CD4-positive, alpha-beta T cell treated with Interleukin-15 for 1 hour (primary cell): ENCODE measurements at regions not wholly inside any gene's neighbourhood (a gene's known extent, or its start where the extent isn't known, plus 50 kb on each side); places are given as distances from the start of the nearest gene placed in this dataset.
"Not testable (repeated sequence)": the region's sequence is repeated elsewhere in the genome, so short reads cannot be mapped to it uniquely, and the experiment has no call there.

Source experiments
- DNase-seq: peaks from one replicate; pipeline ENCODE4 v3.0.0-alpha.2; 2020

DNA sequence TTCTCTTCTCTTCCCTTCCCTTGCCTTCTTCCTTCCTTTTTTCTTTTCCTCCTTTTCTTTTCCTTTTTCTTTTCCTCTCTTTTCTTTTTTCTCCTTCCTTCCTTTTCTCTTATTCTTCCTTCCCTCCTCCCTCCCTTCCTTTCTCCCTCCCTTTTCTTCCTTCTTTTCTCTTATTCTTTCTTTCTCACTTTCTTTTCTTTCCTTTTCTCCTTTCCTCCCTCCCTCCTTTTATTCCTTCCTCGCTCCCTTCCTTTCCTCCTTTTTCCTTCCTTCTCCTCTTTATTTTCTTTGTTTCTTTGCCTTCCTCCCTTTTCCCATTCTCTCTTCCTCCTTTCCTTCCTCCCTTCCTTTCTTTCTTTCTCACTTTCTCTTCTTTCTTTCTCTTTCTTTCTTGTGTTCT, 146.1 kb downstream of the ZNF92 start:
- DNase-seq, result not testable (repeated sequence)

- DNase-seq, result not testable (repeated sequence)
Measured at GRCh38 chr7:65545465-65546161, 172.0 kb downstream of the ZNF92 start.

DNA sequence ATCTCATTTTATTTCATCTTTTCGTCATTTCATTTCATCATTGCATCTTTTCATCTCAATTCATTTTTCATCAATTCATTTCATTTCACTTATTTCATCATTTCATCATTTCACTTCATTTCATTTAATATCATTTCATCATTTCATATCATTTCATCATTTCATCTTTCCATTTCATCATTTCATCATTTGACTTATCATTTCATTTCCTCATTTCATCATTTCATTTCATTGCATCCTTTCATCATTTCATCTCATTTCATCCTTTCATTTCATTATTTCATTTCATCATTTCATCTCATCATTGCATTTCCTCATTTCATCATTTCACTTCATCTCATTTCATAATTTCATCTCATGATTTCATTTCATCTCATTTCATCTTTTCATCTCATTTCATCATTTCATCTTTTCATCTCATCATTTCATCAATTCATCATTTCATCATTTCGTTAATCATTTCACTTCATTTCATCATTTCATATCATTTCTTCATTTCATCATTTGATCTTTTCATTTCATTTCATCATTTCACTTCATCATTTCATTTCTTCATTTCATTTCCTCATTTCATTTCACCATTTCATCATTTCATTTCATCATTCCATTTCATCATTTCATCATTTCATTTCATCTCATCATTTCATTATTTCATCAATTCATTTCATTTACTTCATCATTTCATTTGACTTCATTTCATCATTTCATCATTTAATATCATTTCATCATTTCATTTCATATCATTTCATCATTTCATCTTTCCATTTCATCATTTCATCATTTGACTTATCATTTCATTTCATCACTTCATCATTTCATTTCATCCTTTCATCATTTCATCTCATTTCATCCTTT, 176.2 kb downstream of the ZNF92 start:
- not testable (repeated sequence) for DNase-seq

DNA sequence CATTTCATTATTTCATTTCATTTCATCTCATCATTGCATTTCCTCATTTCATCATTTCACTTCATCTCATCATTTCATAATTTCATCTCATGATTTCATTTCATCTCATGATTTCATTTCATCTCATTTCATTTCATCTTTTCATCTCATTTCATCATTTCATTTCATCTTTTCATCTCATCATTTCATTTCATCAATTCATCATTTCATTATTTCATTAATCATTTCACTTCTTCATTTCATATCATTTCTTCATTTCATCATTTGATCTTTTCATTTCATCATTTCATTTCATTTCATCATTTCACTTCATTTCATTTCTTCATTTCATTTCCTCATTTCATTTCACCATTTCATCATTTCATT, 176.8 kb downstream of the ZNF92 start:
- not testable (repeated sequence) for DNase-seq

GRCh38 chr7:65551042-65551441, 177.4 kb downstream of the ZNF92 start:
- DNase-seq, result not testable (repeated sequence)

DNA sequence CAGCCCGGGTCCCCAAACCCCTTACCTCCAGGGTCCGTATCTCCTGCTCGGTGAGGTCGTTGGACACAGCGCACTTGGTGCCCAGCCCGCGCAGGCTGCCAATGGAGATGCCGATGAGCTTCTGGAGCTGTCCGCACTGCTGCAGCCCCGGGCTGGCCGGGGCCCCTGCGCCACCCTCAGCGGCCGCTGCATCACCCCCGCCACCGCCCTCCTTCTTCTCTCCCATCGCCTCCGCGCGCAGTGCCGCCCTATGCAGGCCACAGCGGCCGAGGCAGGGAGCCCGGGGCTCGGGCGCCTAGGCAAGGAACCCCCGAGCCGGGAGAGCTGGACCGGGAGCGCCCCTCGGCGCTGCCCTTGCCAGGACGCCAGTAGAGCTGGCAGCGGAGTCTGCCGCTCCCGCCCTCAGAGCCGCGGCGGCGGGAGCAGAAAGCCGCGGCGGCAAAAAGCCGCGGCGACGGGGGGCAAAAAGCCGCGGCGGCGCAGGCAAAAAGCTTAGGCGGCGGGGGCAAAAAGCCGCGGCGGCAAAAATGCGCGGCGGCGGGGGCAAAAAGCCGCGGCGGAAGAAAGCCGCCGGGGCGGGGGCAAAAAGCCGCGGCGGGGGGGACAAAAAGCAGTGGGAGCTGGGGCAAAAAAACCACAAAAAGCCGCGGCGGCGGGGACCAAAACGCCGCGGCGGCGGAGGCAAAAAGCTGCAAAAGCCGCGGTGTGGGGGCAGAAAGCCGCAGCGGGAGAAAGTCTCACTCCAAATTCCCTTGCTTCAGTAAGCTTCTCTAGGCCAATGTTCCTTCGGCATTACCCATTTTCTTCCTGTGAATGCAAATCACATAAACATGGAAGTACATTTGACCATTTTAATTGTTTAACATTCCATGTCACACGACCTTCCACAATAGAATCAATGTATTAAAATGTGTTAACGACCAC, 181.2 kb downstream of the ZNF92 start:
- DNase-seq, result not testable (repeated sequence)

DNA sequence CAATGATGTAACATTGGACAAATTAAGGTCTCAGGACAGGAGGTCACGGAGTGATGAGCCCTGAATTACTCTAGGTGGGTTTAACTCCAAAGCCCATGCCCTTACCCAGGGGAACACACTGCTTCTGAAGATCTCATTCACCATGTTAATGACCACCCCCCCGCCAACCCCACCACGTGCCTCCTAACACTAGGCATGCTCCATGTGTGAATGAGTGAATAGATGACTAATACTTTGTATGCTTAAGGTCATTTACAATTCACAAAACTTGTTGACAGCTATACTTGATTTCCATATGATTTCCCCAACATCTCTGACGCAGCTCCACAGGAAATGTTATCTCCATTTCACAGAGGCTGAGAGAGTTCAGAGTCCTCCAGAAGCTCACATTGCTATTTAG, 184.9 kb downstream of the ZNF92 start:
- DNase-seq, result peak; percentile 13

DNA sequence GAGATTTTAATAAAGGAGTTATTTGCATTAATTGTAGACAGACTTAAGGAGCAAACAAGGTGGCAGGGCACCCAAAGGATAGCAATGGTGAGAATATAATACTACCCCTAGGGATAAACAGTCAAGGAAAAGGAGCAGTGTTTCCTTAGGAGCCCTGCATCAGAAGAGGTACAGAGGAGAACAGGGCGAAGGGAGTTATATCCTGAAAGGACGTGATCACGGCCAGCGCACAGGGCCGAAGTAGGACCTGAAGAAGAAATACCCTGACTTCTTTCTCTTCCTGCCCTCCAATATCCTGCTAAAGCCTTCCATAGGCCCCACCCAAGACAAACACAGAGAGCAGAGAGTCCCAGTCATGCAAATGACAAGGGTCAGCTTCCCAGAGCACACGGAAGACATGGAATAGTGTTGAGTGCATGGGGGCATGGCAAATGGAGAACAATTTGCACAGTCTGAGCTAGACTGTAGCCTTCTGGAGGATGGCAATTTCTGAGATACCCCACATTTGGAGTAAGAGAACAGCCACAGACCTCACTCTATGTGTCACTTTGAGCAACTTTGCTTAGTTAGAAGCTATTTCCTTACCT, 188.2 kb downstream of the ZNF92 start:
- not testable (repeated sequence) for DNase-seq

- DNase-seq, result not testable (repeated sequence)
Measured at GRCh38 chr7:65562522-65562921, 188.9 kb downstream of the ZNF92 start.

GRCh38 chr7:65563333-65563732, 189.7 kb downstream of the ZNF92 start:
- not testable (repeated sequence) for DNase-seq

DNA sequence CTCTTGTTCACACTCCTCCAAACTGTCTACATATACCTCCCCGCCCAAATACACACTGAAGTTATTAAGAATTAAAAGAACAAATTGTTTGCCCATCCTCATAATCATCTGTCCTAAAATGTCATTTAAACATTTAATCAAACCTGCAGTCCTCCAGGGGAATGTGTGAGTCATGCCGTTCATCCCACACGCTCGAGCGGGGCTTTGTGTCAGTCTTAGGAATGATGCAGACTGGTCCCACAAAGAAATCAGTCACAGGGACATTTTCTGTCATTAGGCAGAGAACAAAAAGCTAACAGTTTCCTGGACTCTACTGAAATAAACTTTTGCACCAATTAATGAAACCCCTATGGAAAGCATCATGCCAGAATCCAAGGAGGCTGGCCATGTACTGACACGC, 194.6 kb downstream of the ZNF92 start:
- DNase-seq, result not testable (repeated sequence)

- DNase-seq, result not testable (repeated sequence)
Measured at GRCh38 chr7:65570990-65571389, 197.3 kb downstream of the ZNF92 start.

- DNase-seq, result not testable (repeated sequence)
Measured at GRCh38 chr7:65572581-65572980, 198.9 kb downstream of the ZNF92 start.

DNA sequence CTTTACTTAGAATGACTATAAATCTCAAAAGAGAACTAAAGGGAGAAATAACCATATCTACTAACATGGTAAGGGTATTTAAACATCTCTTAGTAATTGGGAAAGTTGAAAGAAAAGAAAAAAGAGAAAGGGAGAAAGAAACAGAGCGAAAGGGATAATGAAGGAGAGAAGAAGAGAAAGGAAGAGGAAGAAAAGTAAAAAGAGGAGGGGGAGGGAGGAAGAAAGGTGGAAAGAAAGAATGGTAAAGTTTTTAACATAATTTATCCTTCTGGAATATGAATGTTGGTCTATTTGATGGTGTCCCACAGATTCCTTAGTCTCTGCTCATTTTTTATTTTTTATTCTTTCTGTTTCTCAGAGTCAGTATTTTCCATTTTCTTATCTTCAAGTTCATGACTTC, 202.7 kb downstream of the ZNF92 start:
- not testable (repeated sequence) for DNase-seq

GRCh38 chr7:65582518-65583119, 209.0 kb downstream of the ZNF92 start:
- not testable (repeated sequence) for DNase-seq

DNA sequence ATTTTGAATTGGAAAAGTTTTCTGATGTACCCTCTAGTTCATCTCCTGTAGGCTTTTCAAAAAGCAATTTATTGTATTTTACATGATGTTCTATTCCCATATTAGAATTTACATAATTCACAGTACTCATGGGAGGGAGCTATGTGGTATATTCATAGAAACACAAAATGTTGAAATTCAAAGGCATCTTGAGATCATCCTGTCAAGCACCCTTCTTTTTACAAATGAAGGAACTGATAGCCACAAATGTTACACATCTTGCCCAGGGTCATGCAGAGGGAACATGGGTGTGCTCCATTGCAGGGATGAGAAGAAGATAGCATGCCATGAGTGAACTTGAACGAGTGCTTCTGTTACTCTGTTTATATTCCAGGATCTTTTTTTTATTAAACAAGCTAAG, 228.8 kb downstream of the ZNF92 start:
- not testable (repeated sequence) for DNase-seq

GRCh38 chr7:65609131-65609530, 235.5 kb downstream of the ZNF92 start:
- DNase-seq, result no peak

GRCh38 chr7:65613644-65614289, 240.1 kb downstream of the ZNF92 start:
- DNase-seq, result not testable (repeated sequence)

- DNase-seq, result not testable (repeated sequence)
Measured at GRCh38 chr7:65616111-65616510, 242.5 kb downstream of the ZNF92 start.

DNA sequence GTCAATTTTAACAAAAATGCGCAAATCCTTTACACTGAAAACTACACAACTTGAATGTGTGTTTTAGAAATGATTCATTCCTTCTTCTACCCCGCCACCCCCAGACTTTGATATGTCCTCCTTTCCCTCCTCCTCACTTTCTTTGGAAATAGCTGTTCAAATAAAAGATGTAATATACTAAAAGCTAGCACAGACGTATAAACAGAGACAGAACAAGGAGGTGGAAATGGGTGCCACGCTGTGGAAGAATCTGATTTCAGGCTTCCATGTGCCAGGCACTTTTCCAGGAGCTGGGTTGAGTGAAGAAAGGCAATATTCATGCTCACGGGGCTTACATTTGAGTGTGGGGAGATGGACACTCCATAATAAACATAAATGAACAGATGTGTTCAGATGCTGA, 246.6 kb downstream of the ZNF92 start:
- not testable (repeated sequence) for DNase-seq

DNA sequence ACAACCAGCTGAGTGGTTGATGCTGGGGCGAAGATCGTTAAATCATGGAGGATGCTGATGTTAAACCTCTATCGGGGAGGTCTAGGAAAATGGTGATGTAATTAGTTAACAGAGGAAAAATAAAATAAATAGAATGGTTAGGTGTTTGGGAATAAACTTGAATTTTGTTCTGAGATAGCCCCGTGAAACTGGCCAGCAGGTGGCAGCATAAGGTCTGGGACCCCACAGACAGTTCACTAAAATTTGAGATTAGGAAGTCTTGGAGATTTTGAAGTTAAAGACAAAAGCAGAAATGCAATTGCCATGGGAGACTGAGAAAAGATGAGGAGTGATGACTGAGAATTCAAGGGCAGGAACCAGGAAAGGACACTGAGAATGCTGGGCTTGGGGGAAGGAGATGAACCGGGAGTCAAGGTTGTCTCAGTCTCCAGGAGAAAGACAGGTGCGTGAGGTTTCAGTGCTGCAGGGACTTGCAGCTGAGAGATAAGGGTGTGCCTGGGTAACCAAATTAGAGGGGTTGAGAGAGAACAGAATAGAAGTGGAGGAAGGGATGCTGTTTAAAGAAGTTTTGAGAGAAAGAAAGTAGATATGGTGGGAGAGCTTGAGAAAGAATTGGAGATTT, 248.0 kb downstream of the ZNF92 start:
- not testable (repeated sequence) for DNase-seq
